PFSK-1 (cell line): ENCODE measurements at regions not wholly inside any gene's neighbourhood (a gene's known extent, or its start where the extent isn't known, plus 50 kb on each side); places are given as distances from the start of the nearest gene placed in this dataset.

ENCODE experiments used
- FOXP2 ChIP-seq: optimal IDR thresholded peaks from 2 replicates; pipeline ENCODE3; 2011; ENCODE audit warnings: borderline replicate concordance, control low read depth, inconsistent platforms; ENCODE audit not compliant: insufficient read depth; ENCODE audit errors: extremely low read length, extremely low read depth
- POLR2AphosphoS5 ChIP-seq: IDR thresholded peaks from 2 replicates; pipeline ENCODE4 v1.6.1; 2012; ENCODE audit warnings: low read depth, mild to moderate bottlenecking, control low read depth, low read length, moderate library complexity
- SIN3A ChIP-seq: IDR thresholded peaks from 2 replicates; pipeline ENCODE4 v1.6.1; 2012; ENCODE audit warnings: mild to moderate bottlenecking, low read length, moderate library complexity, borderline replicate concordance; ENCODE audit not compliant: insufficient read depth
- TAF1 ChIP-seq: IDR thresholded peaks from 2 replicates; pipeline ENCODE4 v1.6.1; 2012; ENCODE audit warnings: low read length, control low read depth, borderline replicate concordance; ENCODE audit not compliant: insufficient read depth
- TF ChIP-seq, protein P1 (sequence below), 2 experiments: IDR thresholded peaks; 2 replicates each; pipeline versions ENCODE4 v1.6.1 to v1.8.0; 2011 to 2012; ENCODE audit warnings: low read depth in 2 of 2, low read length in 2 of 2, control low read depth in 1 of 2, inconsistent platforms in 1 of 2, mild to moderate bottlenecking in 1 of 2, moderate library complexity in 1 of 2; ENCODE audit not compliant: insufficient read depth in 1 of 2

DNA sequence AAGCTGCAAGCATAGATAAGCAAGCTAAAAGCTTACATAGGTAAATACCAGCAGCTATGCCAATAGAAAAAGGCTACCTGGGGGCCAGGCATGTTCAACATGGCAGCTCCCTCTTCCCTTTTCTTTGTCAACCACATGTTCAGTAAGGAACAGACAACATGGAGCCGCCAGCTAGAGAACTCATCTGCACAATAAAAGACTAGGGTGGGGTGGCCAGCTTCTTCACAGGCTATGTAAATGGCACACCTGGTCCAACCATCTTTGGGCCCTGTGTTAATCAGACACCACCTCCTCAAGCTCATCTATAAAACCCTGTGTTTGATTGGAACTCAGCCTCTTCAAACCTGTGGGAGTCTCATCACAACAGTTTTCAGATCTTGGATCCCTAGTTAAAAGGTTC is 129.7 kb upstream of the TMPO start:
- TF ChIP-seq FOXP2 (no peak), POLR2AphosphoS5 (no peak), TAF1 (no peak), SIN3A (no peak)
- TF ChIP-seq, protein P1, sequence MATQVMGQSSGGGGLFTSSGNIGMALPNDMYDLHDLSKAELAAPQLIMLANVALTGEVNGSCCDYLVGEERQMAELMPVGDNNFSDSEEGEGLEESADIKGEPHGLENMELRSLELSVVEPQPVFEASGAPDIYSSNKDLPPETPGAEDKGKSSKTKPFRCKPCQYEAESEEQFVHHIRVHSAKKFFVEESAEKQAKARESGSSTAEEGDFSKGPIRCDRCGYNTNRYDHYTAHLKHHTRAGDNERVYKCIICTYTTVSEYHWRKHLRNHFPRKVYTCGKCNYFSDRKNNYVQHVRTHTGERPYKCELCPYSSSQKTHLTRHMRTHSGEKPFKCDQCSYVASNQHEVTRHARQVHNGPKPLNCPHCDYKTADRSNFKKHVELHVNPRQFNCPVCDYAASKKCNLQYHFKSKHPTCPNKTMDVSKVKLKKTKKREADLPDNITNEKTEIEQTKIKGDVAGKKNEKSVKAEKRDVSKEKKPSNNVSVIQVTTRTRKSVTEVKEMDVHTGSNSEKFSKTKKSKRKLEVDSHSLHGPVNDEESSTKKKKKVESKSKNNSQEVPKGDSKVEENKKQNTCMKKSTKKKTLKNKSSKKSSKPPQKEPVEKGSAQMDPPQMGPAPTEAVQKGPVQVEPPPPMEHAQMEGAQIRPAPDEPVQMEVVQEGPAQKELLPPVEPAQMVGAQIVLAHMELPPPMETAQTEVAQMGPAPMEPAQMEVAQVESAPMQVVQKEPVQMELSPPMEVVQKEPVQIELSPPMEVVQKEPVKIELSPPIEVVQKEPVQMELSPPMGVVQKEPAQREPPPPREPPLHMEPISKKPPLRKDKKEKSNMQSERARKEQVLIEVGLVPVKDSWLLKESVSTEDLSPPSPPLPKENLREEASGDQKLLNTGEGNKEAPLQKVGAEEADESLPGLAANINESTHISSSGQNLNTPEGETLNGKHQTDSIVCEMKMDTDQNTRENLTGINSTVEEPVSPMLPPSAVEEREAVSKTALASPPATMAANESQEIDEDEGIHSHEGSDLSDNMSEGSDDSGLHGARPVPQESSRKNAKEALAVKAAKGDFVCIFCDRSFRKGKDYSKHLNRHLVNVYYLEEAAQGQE (IDR thresholded peaks at IDR 0.05; ENCODE audit: insufficient read depth in 1 of 2, low read depth in 2 of 2, low read length in 2 of 2): no peak

DNA sequence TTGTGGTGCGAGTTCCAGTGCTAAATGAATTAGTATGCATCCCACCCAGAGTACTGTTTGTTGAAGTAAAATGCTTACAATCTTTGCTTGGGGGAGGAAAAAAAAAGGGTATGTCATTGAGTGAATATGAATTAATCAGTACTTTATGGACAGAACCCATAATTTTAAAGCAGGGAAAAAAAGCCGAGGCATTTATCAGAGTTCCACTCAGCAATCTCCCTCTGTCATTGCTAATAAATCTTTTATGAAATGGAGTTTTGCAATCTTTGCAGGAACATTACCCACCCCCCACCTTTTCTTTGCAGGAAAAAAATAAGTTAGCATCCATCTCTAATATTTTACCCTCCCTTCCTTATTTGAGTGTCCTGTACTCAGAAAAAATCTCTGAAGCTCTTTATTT is 127.9 kb upstream of the TMPO start:
- TF ChIP-seq, protein P1 (IDR thresholded peaks at IDR 0.05; ENCODE audit: insufficient read depth in 1 of 2, low read depth in 2 of 2, low read length in 2 of 2): no peak
- no peak for TF ChIP-seq SIN3A
- TF ChIP-seq POLR2AphosphoS5: no peak
- TF ChIP-seq TAF1: no peak
- no peak for TF ChIP-seq FOXP2

DNA sequence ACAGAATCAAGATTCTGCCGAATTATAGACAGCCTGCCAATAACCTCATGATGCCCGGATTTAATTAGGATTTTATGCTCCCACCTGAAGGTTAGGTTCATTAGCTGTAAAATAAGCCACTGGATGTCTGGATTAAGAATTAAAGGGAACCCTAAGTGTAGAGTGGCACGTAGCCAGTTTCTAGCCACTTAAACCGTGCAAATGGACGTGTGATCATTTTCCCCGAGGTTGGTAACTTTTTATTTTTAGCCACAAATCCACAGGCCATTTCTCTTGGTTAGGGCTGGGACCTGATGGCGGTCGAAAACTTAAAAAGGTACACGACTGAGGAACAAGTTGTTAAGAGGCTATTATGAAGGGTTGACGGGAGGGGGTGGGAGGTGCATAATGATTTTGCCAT is 127.3 kb upstream of the TMPO start:
- TF ChIP-seq POLR2AphosphoS5: no peak
- TF ChIP-seq, protein P1 (IDR thresholded peaks at IDR 0.05; ENCODE audit: insufficient read depth in 1 of 2, low read depth in 2 of 2, low read length in 2 of 2): no peak
- TF ChIP-seq TAF1: no peak
- no peak for TF ChIP-seq SIN3A
- TF ChIP-seq FOXP2: no peak

DNA sequence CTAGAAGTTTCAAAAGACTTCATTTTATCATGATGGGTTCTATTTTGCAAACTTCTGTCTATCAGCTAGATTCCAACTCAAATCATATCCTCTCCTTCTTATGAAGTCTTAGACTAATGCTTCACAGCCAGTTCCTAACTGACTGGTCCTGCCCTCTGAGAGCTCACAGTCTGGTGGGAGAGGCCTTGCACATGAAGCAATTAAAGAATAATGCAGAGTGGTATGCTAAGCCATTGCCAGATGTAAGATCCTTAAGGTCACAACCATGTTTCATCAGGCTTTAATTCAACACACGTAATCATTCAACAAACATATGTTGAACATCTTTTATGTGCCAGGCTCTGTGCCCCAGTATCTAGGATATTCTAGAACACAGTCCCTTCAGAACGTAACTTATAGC is 125.8 kb upstream of the TMPO start:
- TF ChIP-seq SIN3A (no peak), TAF1 (no peak), POLR2AphosphoS5 (no peak), FOXP2 (no peak)
- TF ChIP-seq, protein P1 (IDR thresholded peaks at IDR 0.05; ENCODE audit: insufficient read depth in 1 of 2, low read depth in 2 of 2, low read length in 2 of 2): no peak
